DND-41 (cell line): ENCODE measurements at regions not wholly inside any gene's neighbourhood (a gene's known extent, or its start where the extent isn't known, plus 50 kb on each side); places are given as distances from the start of the nearest gene placed in this dataset.

Experiments
- ATAC-seq: fragments of 200-7000 bp; cut with Tn5 transposase; 3 replicates; pipeline ENCODE4 v1.9.1; 2021; ENCODE audit warnings: low read depth; ENCODE audit not compliant: insufficient read depth
- DNase-seq: peaks from one replicate; pipeline ENCODE4 v3.0.0-alpha.2; 2020
- H2AFZ ChIP-seq: 2 replicates; pipeline ENCODE4 v1.6.0; 2012; ENCODE audit warnings: low read depth, low read length
- H3K27ac ChIP-seq: 2 replicates; pipeline ENCODE4 v1.5.1; 2012; ENCODE audit warnings: low read length, inconsistent platforms
- H3K27me3 ChIP-seq: fragments of 200-600 bp; sonication (generic); 2 replicates; pipeline ENCODE4 v1.6.0; 2012; ENCODE audit warnings: low read length, mild to moderate bottlenecking, inconsistent platforms; ENCODE audit not compliant: insufficient read depth, poor library complexity
- H3K36me3 ChIP-seq: 2 replicates; pipeline ENCODE4 v1.5.1; 2012; ENCODE audit warnings: low read length, inconsistent platforms; ENCODE audit not compliant: insufficient read depth
- H3K4me1 ChIP-seq: 2 replicates; pipeline ENCODE4 v1.5.1; 2012; ENCODE audit warnings: mild to moderate bottlenecking, low read length; ENCODE audit not compliant: insufficient read depth
- H3K4me2 ChIP-seq: 2 replicates; pipeline ENCODE4 v1.6.0; 2012; ENCODE audit warnings: mild to moderate bottlenecking, moderate library complexity, low read length, inconsistent platforms; ENCODE audit not compliant: insufficient read depth
- H3K4me3 ChIP-seq, 2 experiments: fragments of 200-600 bp in 1 of 2; shearing (Covaris generic) in 1 of 2; 2 replicates each; pipeline ENCODE4 v1.5.1; 2012 to 2016; ENCODE audit warnings: inconsistent platforms in 2 of 2, low read length in 2 of 2, mild to moderate bottlenecking in 2 of 2, low read depth in 1 of 2, moderate library complexity in 1 of 2
- H3K79me2 ChIP-seq: 2 replicates; pipeline ENCODE4 v1.6.0; 2012; ENCODE audit warnings: low read length, inconsistent platforms; ENCODE audit not compliant: insufficient read depth
- H3K9ac ChIP-seq: 2 replicates; pipeline ENCODE4 v1.6.0; 2012; ENCODE audit warnings: low read depth, mild to moderate bottlenecking, inconsistent platforms, low read length, moderate library complexity
- H3K9me3 ChIP-seq: 2 replicates; pipeline ENCODE4 v1.5.1; 2012; ENCODE audit warnings: low read length, moderate library complexity, mild to moderate bottlenecking, inconsistent platforms; ENCODE audit not compliant: insufficient read depth, severe bottlenecking
- H4K20me1 ChIP-seq: 2 replicates; pipeline ENCODE4 v1.6.0; 2012; ENCODE audit warnings: low read length; ENCODE audit not compliant: insufficient read depth
- CTCF ChIP-seq: IDR thresholded peaks from 2 replicates; pipeline ENCODE4 v1.5.1; 2012; ENCODE audit warnings: borderline replicate concordance, low read length, moderate library complexity, mild to moderate bottlenecking; ENCODE audit not compliant: poor library complexity, severe bottlenecking; ENCODE audit errors: extremely low read depth
- EZH2 ChIP-seq: IDR thresholded peaks from 3 replicates; pipeline ENCODE4 v1.6.1; 2012; ENCODE audit warnings: borderline replicate concordance, low read depth, mild to moderate bottlenecking, moderate library complexity, low read length, inconsistent platforms; ENCODE audit not compliant: severe bottlenecking

GRCh38 chr11:116042146-116042545 lies 537.9 kb upstream of the CADM1 start:
- Histone ChIP-seq H3K9me3 (no peaks in the 10 kb centered on the region), H2AFZ (no peak overlapping the region), H3K36me3 (no peaks in the 10 kb centered on the region), H3K79me2 (no peaks in the 10 kb centered on the region), H3K4me2 (no peak overlapping the region), H3K27ac (no peak overlapping the region), H3K27me3 (peaks cover 8% of the 10 kb centered on the region), H3K9ac (no peak overlapping the region), H3K4me3 (no peak overlapping the region), H4K20me1 (no peaks in the 10 kb centered on the region), H3K4me1 (no peaks in the 10 kb centered on the region)
- no peak for DNase-seq
- TF ChIP-seq CTCF (no peak), EZH2 (no peak)
- ATAC-seq = no peak

- Histone ChIP-seq H3K4me2 (no peak overlapping the region), H3K79me2 (no peaks in the 10 kb centered on the region), H3K36me3 (no peaks in the 10 kb centered on the region), H3K4me3 (no peak overlapping the region), H3K9ac (no peak overlapping the region), H2AFZ (no peak overlapping the region), H3K27ac (no peak overlapping the region), H3K27me3 (peaks cover 8% of the 10 kb centered on the region), H3K4me1 (no peaks in the 10 kb centered on the region), H4K20me1 (no peaks in the 10 kb centered on the region), H3K9me3 (no peaks in the 10 kb centered on the region)
- TF ChIP-seq EZH2 (no peak), CTCF (no peak)
- DNase-seq (no peak), ATAC-seq (no peak)
Observed at GRCh38 chr11:116037861-116038260, 533.6 kb upstream of the CADM1 start.

- Histone ChIP-seq H3K9ac (no peak overlapping the region), H3K79me2 (no peaks in the 10 kb centered on the region), H3K4me2 (no peak overlapping the region), H3K4me1 (no peaks in the 10 kb centered on the region), H3K27ac (no peak overlapping the region), H3K36me3 (no peaks in the 10 kb centered on the region), H3K4me3 (no peak overlapping the region), H3K27me3 (peaks cover 11% of the 10 kb centered on the region), H3K9me3 (no peaks in the 10 kb centered on the region), H4K20me1 (no peaks in the 10 kb centered on the region), H2AFZ (no peak overlapping the region)
- DNase-seq (no peak), ATAC-seq (no peak)
- no peak for TF ChIP-seq CTCF
Observed at GRCh38 chr11:116035977-116036376, 531.8 kb upstream of the CADM1 start.

GRCh38 chr11:116033931-116034553 lies 529.8 kb upstream of the CADM1 start:
- H2AFZ ChIP-seq = no peak overlapping the region
- no peak overlapping the region for H3K4me3 ChIP-seq
- H3K4me2 ChIP-seq = no peak overlapping the region
- DNase-seq = no peak
- no peaks in the 10 kb centered on the region for H4K20me1 ChIP-seq
- H3K27ac ChIP-seq = no peak overlapping the region
- no peak for TF ChIP-seq EZH2
- no peaks in the 10 kb centered on the region for H3K36me3 ChIP-seq
- no peak overlapping the region for H3K9ac ChIP-seq
- no peak for ATAC-seq
- H3K27me3 ChIP-seq = peaks cover 3% of the 10 kb centered on the region
- H3K4me1 ChIP-seq = no peaks in the 10 kb centered on the region
- H3K79me2 ChIP-seq = no peaks in the 10 kb centered on the region
- no peaks in the 10 kb centered on the region for H3K9me3 ChIP-seq
